HG03039 (cell line): ENCODE measurements at regions not wholly inside any gene's neighbourhood (a gene's known extent, or its start where the extent isn't known, plus 50 kb on each side); places are given as distances from the start of the nearest gene placed in this dataset.

ENCODE experiments used
- ATAC-seq: cut with Tn5 transposase; IDR thresholded peaks from one replicate; pipeline ENCODE4 v1.9.1; 2021; ENCODE audit warnings: mild to moderate bottlenecking, moderate library complexity; ENCODE audit not compliant: unreplicated experiment

DNA sequence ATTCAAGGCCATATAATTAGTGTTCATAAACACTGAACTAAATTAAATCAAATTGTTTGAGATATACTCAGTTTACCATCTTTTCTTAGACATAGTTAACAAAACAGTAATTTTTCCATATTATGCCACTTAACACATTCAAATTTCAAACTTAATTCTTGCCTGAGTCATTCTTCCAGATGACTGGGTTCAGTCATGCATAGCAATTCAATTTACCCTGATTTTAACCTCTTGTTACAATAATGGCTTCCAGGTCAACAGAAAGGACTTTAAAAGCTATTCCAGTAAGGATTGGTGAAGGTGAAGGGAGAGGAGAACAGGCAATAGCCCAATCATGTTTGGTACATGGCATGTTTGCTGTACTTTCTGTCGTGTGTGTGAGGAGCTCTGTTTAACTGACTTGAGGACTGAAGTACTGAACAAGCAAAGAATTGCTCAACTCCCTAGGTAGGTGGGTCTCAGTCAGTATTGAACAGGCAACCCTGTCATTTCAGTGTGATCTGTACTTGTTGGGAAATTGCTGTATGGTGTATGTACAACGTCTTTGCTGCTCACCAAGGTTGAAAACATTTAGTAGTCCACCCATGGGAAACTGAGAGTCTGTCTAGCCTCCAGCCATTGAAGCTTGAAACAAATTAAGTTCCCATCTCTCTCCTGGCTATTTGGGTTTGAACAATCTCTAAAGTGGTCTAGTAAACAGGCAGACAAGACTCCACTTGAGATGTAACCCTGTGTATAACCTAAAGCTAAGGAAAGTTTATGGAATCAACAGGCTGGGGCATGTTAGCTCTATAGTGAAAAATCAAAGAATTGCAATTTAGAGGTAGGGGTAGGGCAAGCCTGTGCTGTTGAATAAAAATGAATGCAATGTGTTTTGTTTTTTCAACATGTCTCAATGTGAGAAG is 327.2 kb downstream of the BTG1 start:
- ATAC-seq = no peak

- ATAC-seq = no peak
Measured at GRCh38 chr12:91817517-91817916, 328.1 kb downstream of the BTG1 start.

DNA sequence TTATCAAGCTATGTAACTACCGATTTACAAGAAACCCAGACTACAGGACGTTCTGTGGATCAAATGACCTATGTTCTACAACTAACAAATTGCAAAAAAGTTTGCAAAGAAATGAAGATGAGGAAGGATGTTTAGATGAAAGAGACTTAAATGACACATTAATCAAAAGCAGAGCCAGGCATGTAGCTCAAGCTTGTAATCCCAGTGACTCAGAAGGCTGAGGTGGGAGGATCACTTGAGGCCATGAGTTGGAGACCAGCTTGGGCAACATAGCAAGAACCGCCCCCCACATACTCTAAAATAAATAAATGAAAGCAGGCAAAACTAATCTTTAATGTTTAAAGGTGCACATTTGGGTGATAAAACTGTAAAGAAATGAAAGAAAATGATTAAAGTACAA is 331.9 kb downstream of the BTG1 start:
- ATAC-seq = no peak

GRCh38 chr12:91811481-91812287 is 334.0 kb downstream of the BTG1 start:
- ATAC-seq = no peak

GRCh38 chr12:91810531-91811451 is 334.9 kb downstream of the BTG1 start:
- ATAC-seq = no peak

- ATAC-seq = no peak
Measured at GRCh38 chr12:91810077-91810476, 335.6 kb downstream of the BTG1 start.

DNA sequence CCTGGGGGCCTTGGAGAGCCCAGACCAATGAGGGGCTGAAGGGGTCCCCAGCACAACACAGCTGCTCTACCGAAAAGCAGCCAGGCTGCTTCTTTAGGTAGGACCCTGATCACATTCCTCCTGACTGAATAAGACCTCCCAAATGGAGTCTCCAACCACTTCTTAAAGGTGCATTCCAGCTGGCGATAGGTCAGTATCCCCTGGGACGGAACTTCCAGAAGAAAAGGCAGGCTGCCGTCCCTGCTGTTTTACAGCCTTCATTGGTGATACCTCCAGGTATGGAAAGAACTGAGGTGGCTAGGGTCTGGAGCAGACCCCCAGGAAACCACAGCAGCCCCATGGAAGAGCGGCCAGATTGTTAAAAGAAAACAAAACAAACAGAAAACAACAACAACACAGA is 340.6 kb downstream of the BTG1 start:
- no peak for ATAC-seq

DNA sequence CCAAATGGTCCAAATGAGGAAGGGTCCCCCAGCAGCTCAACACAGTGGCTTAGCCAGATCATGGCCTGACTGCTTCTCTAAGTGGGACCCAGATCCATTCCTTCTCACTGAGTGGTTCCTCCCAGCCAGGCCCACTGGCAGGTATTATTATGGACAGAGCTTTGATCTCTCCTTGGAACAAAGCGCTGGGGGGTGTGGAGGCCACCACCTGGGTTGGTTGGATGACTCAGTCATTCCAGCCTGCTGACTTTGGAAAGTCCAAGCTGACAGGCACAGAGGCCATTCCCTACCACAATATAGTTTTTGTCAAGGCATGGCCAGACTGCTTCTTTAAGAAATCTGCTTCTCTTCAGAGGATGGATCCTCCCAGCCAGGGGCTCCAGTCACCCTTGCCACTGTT is 341.1 kb downstream of the BTG1 start:
- ATAC-seq = no peak

- ATAC-seq = no peak
Measured at GRCh38 chr12:91801048-91801447, 344.6 kb downstream of the BTG1 start.

- no peak for ATAC-seq
Measured at GRCh38 chr12:91793676-91794075, 352.0 kb downstream of the BTG1 start.

DNA sequence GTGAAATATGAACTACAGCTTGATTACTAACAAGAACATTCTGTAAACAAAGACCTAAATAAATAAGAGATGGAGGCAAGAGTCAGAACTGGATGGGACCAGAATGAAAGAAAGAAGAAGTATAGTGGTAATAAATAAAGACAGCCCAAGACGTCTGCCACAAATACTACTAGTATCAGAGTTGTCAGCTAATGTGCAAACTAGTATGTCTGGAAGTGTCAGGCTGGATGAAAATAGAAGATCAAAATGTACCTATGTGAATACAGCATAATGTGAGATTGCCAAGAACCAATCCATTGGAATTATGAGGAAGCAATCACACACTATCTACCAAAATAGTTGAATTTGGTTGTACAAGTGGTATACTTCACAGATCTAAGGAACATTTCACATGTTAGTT is 353.0 kb downstream of the BTG1 start:
- no peak for ATAC-seq

- no peak for ATAC-seq
Measured at GRCh38 chr12:91786499-91787272, 359.0 kb downstream of the BTG1 start.

DNA sequence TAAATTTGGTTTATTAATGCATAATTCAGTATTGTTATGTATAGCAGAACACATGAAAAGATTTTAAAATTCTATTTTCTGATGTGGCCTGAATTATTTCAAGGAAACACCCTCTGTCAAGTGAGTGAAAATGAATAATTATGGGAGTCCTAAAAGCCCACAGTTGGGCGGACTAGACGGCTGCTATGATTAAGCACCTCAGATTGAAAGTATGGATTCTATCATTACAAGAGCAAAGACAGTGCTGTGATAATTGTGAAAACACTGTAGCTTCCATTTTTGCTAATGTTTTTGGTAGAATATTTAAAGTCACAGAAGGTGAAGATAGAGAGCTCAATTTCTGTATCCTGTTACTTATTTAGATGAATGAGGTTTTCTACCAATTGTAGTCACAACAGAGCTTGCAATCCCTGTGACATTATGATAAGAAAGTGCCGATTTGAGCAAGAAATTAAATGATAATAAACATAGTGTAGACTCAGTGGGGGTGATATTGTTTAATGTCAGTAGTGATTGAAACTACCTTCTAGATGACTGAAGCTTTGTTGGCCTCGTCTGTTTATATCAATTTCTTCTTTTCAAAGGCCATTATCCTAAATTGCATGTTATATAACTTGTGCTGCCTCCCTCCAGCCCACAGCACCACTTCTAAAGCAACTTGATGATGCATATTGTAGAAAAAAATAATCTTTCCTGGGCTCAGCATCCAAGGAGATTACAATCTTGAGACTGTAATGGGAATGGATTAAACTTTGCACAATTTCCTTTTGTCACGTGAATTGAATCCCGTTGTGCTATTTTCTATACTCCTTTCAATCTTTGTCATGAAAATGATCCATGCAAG is 359.8 kb downstream of the BTG1 start:
- no peak for ATAC-seq

DNA sequence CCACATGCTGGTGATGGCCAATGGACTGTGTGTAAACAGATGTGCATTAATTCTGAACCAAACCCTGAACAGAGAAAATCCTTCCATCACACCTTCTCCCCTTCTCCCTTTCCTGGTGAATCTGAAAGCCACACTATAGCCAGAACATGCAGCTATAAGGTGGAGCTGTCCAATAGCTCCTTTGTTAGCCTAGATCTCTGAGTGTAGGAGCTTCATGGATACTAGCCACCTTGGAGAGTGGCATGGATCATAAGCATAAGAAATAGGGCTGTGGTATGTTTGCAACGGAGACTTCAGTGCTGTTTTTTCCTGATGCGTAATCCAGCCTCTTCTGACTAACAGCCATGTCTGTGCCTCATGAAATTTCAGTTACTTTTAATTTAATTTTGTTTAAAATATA is 364.5 kb downstream of the BTG1 start:
- ATAC-seq = no peak

GRCh38 chr12:91778938-91779400 is 366.7 kb downstream of the BTG1 start:
- ATAC-seq = peak; percentile 96

DNA sequence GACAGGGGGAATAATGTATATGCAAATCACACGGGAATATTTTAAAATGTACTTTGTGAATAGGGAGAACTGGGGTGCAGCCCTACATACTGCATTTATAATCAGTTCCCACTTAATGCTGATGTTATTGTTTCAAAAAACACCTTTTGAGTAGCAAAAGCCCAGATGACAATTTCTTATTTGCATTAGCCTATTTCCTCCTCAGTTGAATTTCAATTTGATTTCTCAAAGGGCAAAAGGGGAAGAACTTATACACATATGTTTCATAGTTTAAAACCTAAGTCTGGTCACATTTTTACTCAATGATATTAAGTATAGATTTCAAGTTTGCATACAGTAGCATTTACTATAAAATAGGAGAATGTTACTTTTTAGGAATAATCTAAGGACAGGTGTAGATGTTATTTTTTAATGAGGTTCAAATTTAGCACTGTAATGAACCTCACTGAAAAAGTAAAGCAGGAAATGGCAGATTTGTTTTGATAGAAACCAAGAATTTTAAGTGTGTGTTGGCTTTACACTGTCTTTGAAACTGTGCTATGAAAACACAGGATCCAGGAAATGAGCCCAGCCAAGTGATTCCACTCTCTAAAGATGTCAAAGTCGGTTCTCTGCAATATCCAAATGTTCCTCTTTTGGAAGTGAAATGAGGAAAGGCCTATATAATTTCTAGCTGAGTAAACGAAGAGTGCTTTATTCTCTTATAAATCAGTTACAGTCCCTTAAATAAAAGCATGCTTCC is 367.4 kb downstream of the BTG1 start:
- no peak for ATAC-seq

DNA sequence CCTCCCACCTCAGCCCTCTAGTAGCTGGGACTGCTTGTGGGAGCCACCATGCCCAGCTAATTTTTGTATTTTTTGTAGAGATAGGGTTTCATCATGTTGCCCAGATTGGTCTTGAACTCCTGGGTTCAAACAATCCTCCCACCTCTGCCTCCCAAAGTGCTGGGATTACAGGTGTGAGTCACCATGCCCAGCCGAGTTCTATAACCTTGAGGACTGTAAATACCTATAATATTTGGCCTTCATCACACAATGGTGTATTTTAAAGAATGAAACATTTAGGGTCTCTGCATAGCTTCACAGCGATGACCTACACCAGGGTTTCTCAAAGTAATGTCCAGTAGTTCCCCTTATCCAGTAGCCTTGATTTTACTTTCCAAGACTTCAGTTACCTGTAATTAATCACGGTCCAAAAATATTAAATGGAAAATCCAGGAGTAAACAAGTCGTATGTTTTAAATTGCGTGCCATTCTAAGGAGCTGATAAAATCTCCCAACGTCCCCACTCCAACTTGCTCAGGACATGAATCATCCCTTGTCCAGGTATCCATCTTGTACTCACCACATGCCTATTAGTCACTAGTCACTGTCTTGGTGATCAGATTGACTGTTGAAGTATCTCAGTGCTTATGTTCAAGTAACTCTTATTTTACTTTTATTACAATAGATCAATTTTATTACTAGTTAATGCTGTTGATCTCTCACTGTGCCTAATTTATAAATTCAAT is 368.2 kb downstream of the BTG1 start:
- ATAC-seq = no peak

- ATAC-seq = no peak
Measured at GRCh38 chr12:91774434-91774921, 371.2 kb downstream of the BTG1 start.
